Uterus (tissue), 3 donors: ENCODE measurements at regions not wholly inside any gene's neighbourhood (a gene's known extent, or its start where the extent isn't known, plus 50 kb on each side); places are given as distances from the start of the nearest gene placed in this dataset.

Experiments
- DNase-seq, 2 donors: peaks; one replicate each; pipeline ENCODE4 v3.0.0-alpha.2; 2019 to 2020
- H3K27ac ChIP-seq, 2 donors: fragments of 200-600 bp; sonication (generic); 1 replicate in 1 of 2; 2 replicates in 1 of 2; pipeline ENCODE4 v1.5.1; 2016 to 2018
- H3K27me3 ChIP-seq, 2 donors: fragments of 200-600 bp; sonication (generic); one replicate each; pipeline ENCODE4 v1.5.1; 2018 to 2019; ENCODE audit warnings: control low read depth in 1 of 2
- H3K36me3 ChIP-seq, 2 donors: fragments of 200-600 bp; sonication (generic); one replicate each; pipeline ENCODE4 v1.5.1; 2019; ENCODE audit warnings: control low read depth in 1 of 2
- H3K4me1 ChIP-seq, 2 donors: fragments of 200-600 bp; sonication (generic); one replicate each; pipeline ENCODE4 v1.5.1; 2018 to 2019; ENCODE audit warnings: control low read depth in 1 of 2
- H3K4me3 ChIP-seq, 2 donors: fragments of 200-600 bp; sonication (generic); 1 replicate in 1 of 2; 2 replicates in 1 of 2; pipeline ENCODE4 v1.5.1; 2018 to 2019; ENCODE audit warnings: mild to moderate bottlenecking in 1 of 2
- H3K9me3 ChIP-seq, 2 donors: fragments of 200-600 bp; sonication (generic); one replicate each; pipeline ENCODE4 v1.5.1; 2019; ENCODE audit warnings: control low read depth in 1 of 2
- POLR2A ChIP-seq, 2 donors: fragments of 450-650 bp; IDR thresholded peaks; one replicate each; pipeline ENCODE4 v1.6.1; 2016; ENCODE audit warnings: antibody characterized with exemption in 2 of 2, mild to moderate bottlenecking in 1 of 2, moderate library complexity in 1 of 2
- intact Hi-C: fragments of 100-400 bp; cut with DNase I; formaldehyde crosslinking; loops from one replicate; pipeline ENCODE4 v1.15.1; 2023; ENCODE audit warnings: low total_unique reads
- TF ChIP-seq, protein P1 (sequence below), 4 experiments: fragments of 200-600 bp in 2 of 4; fragments of 450-650 bp in 2 of 4; sonication (generic) in 2 of 4; IDR thresholded peaks; one replicate each; pipeline ENCODE4 v1.5.1; 2016 to 2019; ENCODE audit warnings: antibody characterized with exemption in 4 of 4, mild to moderate bottlenecking in 2 of 4, moderate library complexity in 1 of 4
- donor health status: DM: yes; HTN: yes; CAD: no.

DNA sequence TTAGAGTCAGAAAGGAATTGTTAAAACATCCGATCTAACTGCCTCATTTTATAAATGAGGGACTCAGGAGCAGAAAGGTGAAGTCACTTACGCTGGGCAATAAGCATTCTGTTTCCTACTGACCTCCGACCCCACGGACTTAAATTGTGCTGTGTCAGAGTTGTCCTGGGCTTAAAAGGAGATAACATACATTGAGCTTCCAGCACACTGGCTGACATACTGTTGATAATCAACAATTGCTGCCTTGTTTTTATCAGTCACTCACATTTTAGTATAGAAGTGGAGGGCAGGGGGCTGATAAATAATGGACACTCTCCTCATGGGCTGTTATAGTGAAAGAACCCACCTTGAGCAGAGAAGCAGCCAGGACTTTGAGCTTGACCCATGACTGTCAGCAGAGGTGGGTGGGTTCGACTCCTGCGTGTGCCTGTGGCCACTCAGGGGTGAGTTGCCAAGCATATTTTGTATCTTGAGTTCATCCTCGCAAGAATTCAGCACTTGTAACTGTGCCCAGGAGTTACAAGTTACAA lies 166.5 kb upstream of the JARID2 start:
- Histone ChIP-seq H3K9me3 (no peaks in the 10 kb centered on the region), H3K4me1 (no peaks in the 10 kb centered on the region), H3K27me3 (no peaks in the 10 kb centered on the region), H3K36me3 (no peaks in the 10 kb centered on the region), H3K4me3 (no peak overlapping the region), H3K27ac (no peak overlapping the region)
- no peak for DNase-seq
- TF ChIP-seq, protein P1, sequence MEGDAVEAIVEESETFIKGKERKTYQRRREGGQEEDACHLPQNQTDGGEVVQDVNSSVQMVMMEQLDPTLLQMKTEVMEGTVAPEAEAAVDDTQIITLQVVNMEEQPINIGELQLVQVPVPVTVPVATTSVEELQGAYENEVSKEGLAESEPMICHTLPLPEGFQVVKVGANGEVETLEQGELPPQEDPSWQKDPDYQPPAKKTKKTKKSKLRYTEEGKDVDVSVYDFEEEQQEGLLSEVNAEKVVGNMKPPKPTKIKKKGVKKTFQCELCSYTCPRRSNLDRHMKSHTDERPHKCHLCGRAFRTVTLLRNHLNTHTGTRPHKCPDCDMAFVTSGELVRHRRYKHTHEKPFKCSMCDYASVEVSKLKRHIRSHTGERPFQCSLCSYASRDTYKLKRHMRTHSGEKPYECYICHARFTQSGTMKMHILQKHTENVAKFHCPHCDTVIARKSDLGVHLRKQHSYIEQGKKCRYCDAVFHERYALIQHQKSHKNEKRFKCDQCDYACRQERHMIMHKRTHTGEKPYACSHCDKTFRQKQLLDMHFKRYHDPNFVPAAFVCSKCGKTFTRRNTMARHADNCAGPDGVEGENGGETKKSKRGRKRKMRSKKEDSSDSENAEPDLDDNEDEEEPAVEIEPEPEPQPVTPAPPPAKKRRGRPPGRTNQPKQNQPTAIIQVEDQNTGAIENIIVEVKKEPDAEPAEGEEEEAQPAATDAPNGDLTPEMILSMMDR (IDR thresholded peaks at IDR 0.05): no peak
- TF ChIP-seq POLR2A (IDR thresholded peaks at IDR 0.05): no peak
- intact Hi-C loops: no loop called here

DNA sequence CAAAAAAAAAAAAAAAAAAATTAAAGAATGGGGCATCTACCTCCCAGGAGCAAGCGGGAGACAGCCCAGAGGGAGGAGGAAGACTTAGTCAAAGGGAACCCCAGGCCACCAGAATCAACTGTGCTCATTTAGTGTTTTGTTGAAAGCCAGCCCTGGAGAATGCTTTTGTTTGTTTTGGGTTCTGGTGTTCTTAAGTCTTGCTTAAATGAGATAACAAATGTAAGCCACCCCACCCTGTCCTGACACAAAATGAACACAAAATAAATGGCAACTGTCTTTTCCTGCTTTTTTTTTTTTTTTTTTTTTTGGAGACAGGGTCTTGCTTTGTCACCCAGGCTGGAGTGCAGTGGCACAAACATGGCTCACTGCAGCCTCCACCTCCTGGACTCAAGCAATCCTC lies 165.0 kb upstream of the JARID2 start:
- H3K4me3 ChIP-seq: no peak overlapping the region
- intact Hi-C loops: no loop called here
- H3K27ac ChIP-seq: no peak overlapping the region
- H3K27me3 ChIP-seq: no peaks in the 10 kb centered on the region
- TF ChIP-seq, protein P1 (IDR thresholded peaks at IDR 0.05): no peak
- no peak for TF ChIP-seq POLR2A (IDR thresholded peaks at IDR 0.05)
- no peaks in the 10 kb centered on the region for H3K9me3 ChIP-seq
- no peaks in the 10 kb centered on the region for H3K36me3 ChIP-seq
- DNase-seq: no peak
- no peaks in the 10 kb centered on the region for H3K4me1 ChIP-seq

DNA sequence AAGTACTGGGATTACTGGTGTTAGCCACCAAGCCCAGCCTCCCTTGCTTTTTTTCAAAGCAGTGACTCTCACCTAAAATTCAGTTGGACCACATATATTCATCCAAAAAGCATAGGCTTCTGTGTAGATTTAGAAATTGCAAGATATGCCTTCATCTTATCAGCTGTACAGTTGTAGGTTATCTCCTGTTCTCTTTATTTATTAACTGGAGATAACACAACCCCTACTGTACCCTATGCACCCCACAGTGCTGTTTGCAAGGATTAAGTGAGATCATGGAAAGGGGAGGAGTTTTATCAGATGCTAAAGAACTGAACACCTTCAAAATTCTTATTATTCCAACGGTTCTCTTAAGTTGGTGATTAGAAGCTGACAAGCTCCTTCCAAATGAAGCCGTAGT lies 164.4 kb upstream of the JARID2 start:
- no peak for DNase-seq
- TF ChIP-seq, protein P1 (IDR thresholded peaks at IDR 0.05): no peak
- TF ChIP-seq POLR2A (IDR thresholded peaks at IDR 0.05): no peak
- no peaks in the 10 kb centered on the region for H3K36me3 ChIP-seq
- no peak overlapping the region for H3K4me3 ChIP-seq
- H3K9me3 ChIP-seq: no peaks in the 10 kb centered on the region
- intact Hi-C loops: no loop called here
- no peak overlapping the region for H3K27ac ChIP-seq
- no peaks in the 10 kb centered on the region for H3K27me3 ChIP-seq
- H3K4me1 ChIP-seq: no peaks in the 10 kb centered on the region

DNA sequence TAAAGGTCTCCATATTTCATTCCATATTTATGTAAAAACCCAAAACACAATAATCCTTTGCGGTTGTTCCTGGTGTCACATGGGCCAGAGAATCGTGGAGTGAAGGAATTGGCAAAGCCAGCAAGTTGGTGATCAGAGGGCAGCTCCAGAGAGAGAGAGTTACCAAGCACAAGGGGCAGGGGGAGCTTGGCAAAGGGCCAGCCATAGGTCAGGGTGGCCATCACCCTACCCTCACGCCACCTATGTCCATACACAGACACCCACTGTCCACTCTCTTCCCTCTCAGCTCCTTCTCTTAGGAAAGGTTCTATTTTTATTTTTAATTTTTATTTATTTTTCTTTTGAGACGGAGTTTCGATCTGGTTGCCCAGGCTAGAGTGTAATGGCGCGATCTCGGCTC lies 163.2 kb upstream of the JARID2 start:
- H3K27ac ChIP-seq: no peak overlapping the region
- no peak overlapping the region for H3K4me3 ChIP-seq
- TF ChIP-seq, protein P1 (IDR thresholded peaks at IDR 0.05): no peak
- no peak for TF ChIP-seq POLR2A (IDR thresholded peaks at IDR 0.05)
- intact Hi-C loops: no loop called here
- no peaks in the 10 kb centered on the region for H3K27me3 ChIP-seq
- no peaks in the 10 kb centered on the region for H3K9me3 ChIP-seq
- H3K4me1 ChIP-seq: no peaks in the 10 kb centered on the region
- H3K36me3 ChIP-seq: no peaks in the 10 kb centered on the region
- DNase-seq: no peak

DNA sequence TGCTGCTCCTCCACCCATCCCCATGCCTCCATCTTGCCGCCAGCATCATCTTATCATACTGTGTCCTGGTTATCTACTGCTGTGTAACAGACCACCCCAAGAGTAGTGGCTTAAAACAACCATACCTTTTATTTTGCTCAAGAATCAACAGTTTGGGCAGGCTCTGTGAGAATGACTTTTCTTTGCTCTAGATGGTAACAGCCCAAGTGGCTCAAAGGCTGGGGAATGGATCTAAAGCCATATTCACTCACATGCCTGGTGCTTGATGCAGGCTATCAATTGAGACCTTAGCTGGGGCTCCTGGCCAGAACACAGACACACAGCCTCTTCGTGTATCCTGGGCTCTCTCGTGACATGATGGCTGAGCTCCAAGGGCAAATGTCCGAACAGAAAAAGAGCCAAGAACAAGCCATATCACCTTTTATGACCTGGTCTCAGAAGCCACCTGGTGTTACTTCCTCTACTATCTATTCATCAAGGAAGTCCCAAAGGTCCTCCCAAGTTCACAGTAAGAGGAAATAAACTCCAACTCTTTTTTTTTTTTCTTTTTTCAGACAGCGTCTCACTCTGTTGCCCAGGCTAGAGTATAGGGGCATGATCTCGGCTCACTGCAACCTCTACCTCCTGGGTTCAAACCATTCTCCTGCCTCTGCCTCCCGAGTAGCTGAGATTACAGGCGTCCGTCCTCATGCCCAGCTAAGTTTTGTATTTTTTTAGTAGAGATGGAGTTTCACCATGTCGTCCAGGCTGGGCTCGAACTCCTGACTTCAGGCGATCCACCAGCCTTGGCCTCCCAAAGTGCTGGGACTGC lies 159.3 kb upstream of the JARID2 start:
- no peaks in the 10 kb centered on the region for H3K9me3 ChIP-seq
- intact Hi-C loops: no loop called here
- no peak for DNase-seq
- TF ChIP-seq POLR2A (IDR thresholded peaks at IDR 0.05): no peak
- TF ChIP-seq, protein P1 (IDR thresholded peaks at IDR 0.05): no peak
- no peaks in the 10 kb centered on the region for H3K4me1 ChIP-seq
- no peak overlapping the region for H3K4me3 ChIP-seq
- H3K27me3 ChIP-seq: no peaks in the 10 kb centered on the region
- no peak overlapping the region for H3K27ac ChIP-seq
- H3K36me3 ChIP-seq: no peaks in the 10 kb centered on the region
